Karpas-422 (cell line): ENCODE measurements at regions not wholly inside any gene's neighbourhood (a gene's known extent, or its start where the extent isn't known, plus 50 kb on each side); places are given as distances from the start of the nearest gene placed in this dataset.

Source experiments
- DNase-seq: peaks from one replicate; pipeline ENCODE4 v3.0.0-alpha.2; 2015
- H2AFZ ChIP-seq: fragments of 200-600 bp; sonication (generic); 2 replicates; pipeline ENCODE4 v1.6.1; 2014; ENCODE audit warnings: antibody characterized with exemption, low read length, mixed read lengths
- H3K27ac ChIP-seq: fragments of 200-600 bp; sonication (generic); 2 replicates; pipeline ENCODE4 v1.5.1; 2014; ENCODE audit warnings: mild to moderate bottlenecking, low read length, moderate library complexity
- H3K27me3 ChIP-seq: fragments of 200-600 bp; sonication (generic); 2 replicates; pipeline ENCODE4 v1.6.1; 2014; ENCODE audit warnings: low read length, mixed read lengths
- H3K36me3 ChIP-seq: fragments of 200-600 bp; sonication (generic); 2 replicates; pipeline ENCODE4 v1.6.1; 2014; ENCODE audit warnings: low read length, mixed read lengths; ENCODE audit not compliant: insufficient read depth
- H3K4me1 ChIP-seq: fragments of 200-600 bp; sonication (generic); 2 replicates; pipeline ENCODE4 v1.6.1; 2014; ENCODE audit warnings: mild to moderate bottlenecking, low read length, mixed read lengths
- H3K4me2 ChIP-seq: fragments of 200-600 bp; sonication (generic); 2 replicates; pipeline ENCODE4 v1.6.1; 2014; ENCODE audit warnings: low read length, low read depth, mild to moderate bottlenecking; ENCODE audit not compliant: poor library complexity, severe bottlenecking
- H3K4me3 ChIP-seq: fragments of 200-600 bp; sonication (generic); 2 replicates; pipeline ENCODE4 v1.5.1; 2014; ENCODE audit warnings: mild to moderate bottlenecking, antibody characterized with exemption, low read length, mixed read lengths
- H3K79me2 ChIP-seq: fragments of 200-600 bp; sonication (generic); 2 replicates; pipeline ENCODE4 v1.6.1; 2014; ENCODE audit warnings: mild to moderate bottlenecking, low read length, mixed read lengths
- H3K9ac ChIP-seq: fragments of 200-600 bp; sonication (generic); 2 replicates; pipeline ENCODE4 v1.6.0; 2014; ENCODE audit warnings: low read length
- H3K9me2 ChIP-seq: fragments of 200-600 bp; sonication (generic), shearing (Covaris generic); replicated peaks from 2 replicates; pipeline ENCODE4 v1.6.0; 2014; ENCODE audit warnings: mild to moderate bottlenecking, low read length, moderate library complexity; ENCODE audit not compliant: insufficient read depth
- H3K9me3 ChIP-seq: fragments of 300-700, 200-600 bp; sonication (generic); 2 replicates; pipeline ENCODE4 v1.6.1; 2014; ENCODE audit warnings: low read length, mixed read lengths
- H4K20me1 ChIP-seq: fragments of 200-600 bp; sonication (generic); 2 replicates; pipeline ENCODE4 v1.6.1; 2014; ENCODE audit warnings: mild to moderate bottlenecking, antibody characterized with exemption, low read length, low read depth; ENCODE audit not compliant: insufficient read depth

- no peaks in the 10 kb centered on the region for H3K27me3 ChIP-seq
- DNase-seq: no peak
- no peaks in the 10 kb centered on the region for H3K4me1 ChIP-seq
- no peak overlapping the region for H2AFZ ChIP-seq
- no peak overlapping the region for H3K4me2 ChIP-seq
- no peaks in the 10 kb centered on the region for H3K79me2 ChIP-seq
- H4K20me1 ChIP-seq: no peaks in the 10 kb centered on the region
- H3K27ac ChIP-seq: no peak overlapping the region
- no peak overlapping the region for H3K9ac ChIP-seq
- no peaks in the 10 kb centered on the region for H3K9me3 ChIP-seq
- H3K4me3 ChIP-seq: no peak overlapping the region
- H3K36me3 ChIP-seq: no peaks in the 10 kb centered on the region
- H3K9me2 ChIP-seq: no peaks in the 10 kb centered on the region
Observed at GRCh38 chr11:104614117-104614680, 284.1 kb downstream of the CASP12 start.

GRCh38 chr11:104610635-104611034 lies 287.6 kb downstream of the CASP12 start:
- Histone ChIP-seq H3K36me3 (no peaks in the 10 kb centered on the region), H3K4me3 (no peak overlapping the region), H3K79me2 (no peaks in the 10 kb centered on the region), H3K27me3 (no peaks in the 10 kb centered on the region), H3K4me1 (no peaks in the 10 kb centered on the region), H3K9me2 (no peaks in the 10 kb centered on the region), H3K9ac (no peak overlapping the region), H3K9me3 (no peaks in the 10 kb centered on the region), H3K27ac (no peak overlapping the region), H2AFZ (no peak overlapping the region), H3K4me2 (no peak overlapping the region), H4K20me1 (no peaks in the 10 kb centered on the region)
- DNase-seq: no peak

- H3K9ac ChIP-seq: no peak overlapping the region
- H3K27ac ChIP-seq: no peak overlapping the region
- H3K27me3 ChIP-seq: no peaks in the 10 kb centered on the region
- no peaks in the 10 kb centered on the region for H3K9me3 ChIP-seq
- H3K4me3 ChIP-seq: no peak overlapping the region
- DNase-seq: peak; percentile 84
- no peaks in the 10 kb centered on the region for H3K4me1 ChIP-seq
- H3K4me2 ChIP-seq: no peak overlapping the region
- H3K9me2 ChIP-seq: no peaks in the 10 kb centered on the region
- H3K79me2 ChIP-seq: no peaks in the 10 kb centered on the region
- H3K36me3 ChIP-seq: no peaks in the 10 kb centered on the region
- H4K20me1 ChIP-seq: no peaks in the 10 kb centered on the region
- H2AFZ ChIP-seq: no peak overlapping the region
Observed at GRCh38 chr11:104609311-104610085, 288.8 kb downstream of the CASP12 start.

GRCh38 chr11:104602643-104603042 lies 295.6 kb downstream of the CASP12 start:
- H3K27ac ChIP-seq: no peak overlapping the region
- no peak overlapping the region for H3K4me2 ChIP-seq
- peaks cover 8% of the 10 kb centered on the region for H3K9me3 ChIP-seq
- no peaks in the 10 kb centered on the region for H3K79me2 ChIP-seq
- H3K4me3 ChIP-seq: no peak overlapping the region
- H4K20me1 ChIP-seq: no peaks in the 10 kb centered on the region
- no peaks in the 10 kb centered on the region for H3K4me1 ChIP-seq
- no peaks in the 10 kb centered on the region for H3K9me2 ChIP-seq
- no peak overlapping the region for H3K9ac ChIP-seq
- no peaks in the 10 kb centered on the region for H3K27me3 ChIP-seq
- no peaks in the 10 kb centered on the region for H3K36me3 ChIP-seq
- H2AFZ ChIP-seq: no peak overlapping the region
- DNase-seq: no peak

GRCh38 chr11:104594228-104594958 lies 303.9 kb downstream of the CASP12 start:
- no peak overlapping the region for H3K9ac ChIP-seq
- H3K4me2 ChIP-seq: no peak overlapping the region
- no peak for DNase-seq
- no peaks in the 10 kb centered on the region for H3K9me3 ChIP-seq
- no peaks in the 10 kb centered on the region for H3K79me2 ChIP-seq
- H2AFZ ChIP-seq: no peak overlapping the region
- no peaks in the 10 kb centered on the region for H3K27me3 ChIP-seq
- no peak overlapping the region for H3K27ac ChIP-seq
- no peaks in the 10 kb centered on the region for H4K20me1 ChIP-seq
- H3K4me1 ChIP-seq: no peaks in the 10 kb centered on the region
- no peak overlapping the region for H3K4me3 ChIP-seq
- H3K9me2 ChIP-seq: no peaks in the 10 kb centered on the region
- no peaks in the 10 kb centered on the region for H3K36me3 ChIP-seq

- no peaks in the 10 kb centered on the region for H3K9me3 ChIP-seq
- no peaks in the 10 kb centered on the region for H3K4me1 ChIP-seq
- no peaks in the 10 kb centered on the region for H3K36me3 ChIP-seq
- no peak for DNase-seq
- no peaks in the 10 kb centered on the region for H3K9me2 ChIP-seq
- H3K79me2 ChIP-seq: no peaks in the 10 kb centered on the region
- H3K27me3 ChIP-seq: no peaks in the 10 kb centered on the region
- H2AFZ ChIP-seq: no peak overlapping the region
- H3K27ac ChIP-seq: no peak overlapping the region
- no peaks in the 10 kb centered on the region for H4K20me1 ChIP-seq
- no peak overlapping the region for H3K9ac ChIP-seq
- no peak overlapping the region for H3K4me3 ChIP-seq
- no peak overlapping the region for H3K4me2 ChIP-seq
Observed at GRCh38 chr11:104588970-104589369, 309.3 kb downstream of the CASP12 start.

GRCh38 chr11:104588446-104588845 lies 309.8 kb downstream of the CASP12 start:
- H2AFZ ChIP-seq: no peak overlapping the region

GRCh38 chr11:104584823-104585222 lies 313.4 kb downstream of the CASP12 start:
- Histone ChIP-seq H3K4me1 (no peaks in the 10 kb centered on the region), H3K27ac (no peak overlapping the region), H3K36me3 (no peaks in the 10 kb centered on the region), H3K9me2 (no peaks in the 10 kb centered on the region), H2AFZ (no peak overlapping the region), H3K27me3 (no peaks in the 10 kb centered on the region), H4K20me1 (no peaks in the 10 kb centered on the region), H3K79me2 (no peaks in the 10 kb centered on the region), H3K9ac (no peak overlapping the region), H3K4me3 (no peak overlapping the region), H3K9me3 (no peaks in the 10 kb centered on the region), H3K4me2 (no peak overlapping the region)
- DNase-seq: no peak

More at GRCh38 chr11:104588446-104588845, 309.8 kb downstream of the CASP12 start:
- H3K36me3 ChIP-seq: no peaks in the 10 kb centered on the region
- no peaks in the 10 kb centered on the region for H3K4me1 ChIP-seq
- no peaks in the 10 kb centered on the region for H3K9me2 ChIP-seq
- H3K4me2 ChIP-seq: no peak overlapping the region
- H3K27me3 ChIP-seq: no peaks in the 10 kb centered on the region
- DNase-seq: no peak
- H3K79me2 ChIP-seq: no peaks in the 10 kb centered on the region
- no peaks in the 10 kb centered on the region for H3K9me3 ChIP-seq
- H3K27ac ChIP-seq: no peak overlapping the region
- no peak overlapping the region for H3K9ac ChIP-seq
- no peaks in the 10 kb centered on the region for H4K20me1 ChIP-seq
- no peak overlapping the region for H3K4me3 ChIP-seq
